GM12892 (cell line): ENCODE measurements at regions not wholly inside any gene's neighbourhood (a gene's known extent, or its start where the extent isn't known, plus 50 kb on each side); places are given as distances from the start of the nearest gene placed in this dataset.

Source experiments
- POLR2A ChIP-seq: IDR thresholded peaks from 2 replicates; pipeline ENCODE4 v1.6.1; 2011; ENCODE audit warnings: low read depth, low read length, control low read depth
- POLR2AphosphoS5 ChIP-seq: IDR thresholded peaks from 2 replicates; pipeline ENCODE4 v1.6.1; 2011; ENCODE audit warnings: low read depth, low read length, control low read depth

DNA sequence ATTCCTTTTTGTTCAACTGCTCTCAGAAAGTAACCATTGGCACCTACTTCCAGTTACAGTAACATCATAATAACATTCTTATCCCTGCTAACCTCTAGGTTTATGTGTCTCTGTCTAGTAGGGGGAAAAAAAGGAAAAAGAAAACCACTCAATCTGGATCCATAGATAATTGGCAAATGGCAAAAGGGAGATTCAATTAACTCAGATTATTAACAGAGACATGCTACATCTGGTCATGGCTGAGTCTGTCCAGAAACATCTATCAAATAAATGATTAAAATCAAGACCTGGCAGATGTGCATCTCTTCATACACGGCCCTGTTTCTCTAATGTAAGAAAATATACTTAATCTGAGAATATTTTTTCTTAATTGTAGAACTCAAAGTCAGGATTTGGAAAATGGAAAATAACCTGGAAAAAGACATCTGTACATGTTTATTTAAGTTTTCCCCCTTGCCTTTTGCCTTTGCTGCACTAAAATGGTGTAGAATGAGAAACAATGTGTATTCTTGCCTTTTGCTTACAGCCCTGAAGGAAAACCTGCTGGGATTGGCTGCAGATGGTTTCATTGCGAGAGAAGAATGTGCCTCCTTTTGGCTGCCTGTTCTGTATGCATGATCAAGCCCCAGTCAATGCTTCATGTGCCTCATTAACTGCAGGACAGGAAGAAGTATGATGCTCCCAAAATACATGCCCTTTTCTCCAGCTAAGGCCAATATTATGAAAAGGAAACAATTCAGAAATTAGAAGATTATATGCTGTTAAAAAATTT lies 921.6 kb upstream of the PCDH20 start:
- TF ChIP-seq POLR2A, result no peak
- TF ChIP-seq POLR2AphosphoS5, result no peak
